ENCODE measurements at regions not wholly inside any gene's neighbourhood (a gene's known extent, or its start where the extent isn't known, plus 50 kb on each side); places are given as distances from the start of the nearest gene placed in this dataset.

DNA sequence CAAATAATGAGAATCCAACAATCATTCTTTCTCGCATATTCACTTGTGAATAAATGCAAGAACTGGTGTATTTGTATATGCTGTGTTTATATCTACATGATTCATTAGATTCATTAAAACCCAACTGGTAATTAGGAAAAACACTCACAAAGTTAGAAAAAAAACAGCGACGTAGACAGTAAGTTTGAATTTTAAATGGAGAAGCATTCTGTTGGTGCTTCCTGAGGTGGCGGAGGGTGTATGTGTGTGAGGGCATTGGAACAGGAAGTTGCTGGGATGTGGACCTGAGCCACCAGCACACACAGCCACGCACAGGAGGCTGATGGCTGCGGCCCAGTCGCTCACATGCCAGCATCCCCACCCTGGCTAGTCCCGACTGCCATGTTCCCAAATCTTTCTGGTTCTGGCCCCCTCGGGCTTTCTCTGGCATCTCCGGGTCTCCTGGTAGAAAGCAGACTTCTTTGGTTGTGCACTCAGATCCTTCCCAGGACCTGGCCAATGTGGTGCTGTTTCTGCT lies 121.6 kb upstream of the IRF2BP2 start:
- TF ChIP-seq CTCF (IDR thresholded peaks at IDR 0.05; ENCODE audit: low read depth, low read length, missing control alignments) = no peak
- peak; percentile 13 for DNase-seq (ENCODE audit: low read depth)
- no peak overlapping the region for H3K4me3 ChIP-seq (ENCODE audit: low read depth, low read length)

DNA sequence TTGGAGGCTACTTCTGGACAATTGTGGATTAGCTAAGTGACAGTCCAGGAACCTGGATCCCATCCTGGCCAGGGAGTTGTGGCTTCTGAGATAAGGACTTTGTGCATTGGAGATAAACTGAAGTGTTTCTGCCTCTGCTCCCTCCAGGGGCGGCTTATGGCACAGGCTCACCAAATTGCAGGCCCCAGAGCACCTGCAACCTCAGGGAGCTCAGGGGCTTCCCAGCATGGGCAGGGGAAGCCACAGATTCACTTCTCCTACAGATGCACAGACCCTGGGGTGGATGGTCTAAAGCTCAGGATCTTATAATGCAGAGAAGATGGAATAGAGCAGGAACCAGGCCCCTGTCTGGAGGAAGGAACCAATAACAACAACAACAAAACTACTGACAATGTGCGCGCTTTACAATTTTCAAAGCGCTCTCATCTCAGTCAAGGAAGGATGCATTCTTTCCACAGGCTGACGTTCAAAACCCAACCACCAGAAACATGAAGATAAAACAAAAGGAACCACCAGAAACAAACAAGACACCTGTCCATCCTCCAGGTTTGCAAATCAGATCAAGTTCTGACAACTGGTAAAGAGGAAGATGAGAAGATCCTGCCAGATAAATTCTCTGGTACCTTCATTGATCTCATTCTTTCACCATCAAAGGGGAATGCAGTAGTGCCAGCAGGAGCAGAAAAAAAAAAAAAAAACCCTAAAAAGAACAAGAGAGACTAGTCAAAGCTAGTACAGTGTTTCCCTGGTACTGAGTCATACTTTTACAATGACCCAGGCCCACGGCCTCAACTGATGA lies 121.0 kb upstream of the IRF2BP2 start:
- H3K4me3 ChIP-seq (ENCODE audit: low read depth, low read length) = no peak overlapping the region
- peak; percentile 52 for DNase-seq (ENCODE audit: low read depth)
- peak; percentile 28 for TF ChIP-seq CTCF (IDR thresholded peaks at IDR 0.05; ENCODE audit: low read depth, low read length, missing control alignments)

DNA sequence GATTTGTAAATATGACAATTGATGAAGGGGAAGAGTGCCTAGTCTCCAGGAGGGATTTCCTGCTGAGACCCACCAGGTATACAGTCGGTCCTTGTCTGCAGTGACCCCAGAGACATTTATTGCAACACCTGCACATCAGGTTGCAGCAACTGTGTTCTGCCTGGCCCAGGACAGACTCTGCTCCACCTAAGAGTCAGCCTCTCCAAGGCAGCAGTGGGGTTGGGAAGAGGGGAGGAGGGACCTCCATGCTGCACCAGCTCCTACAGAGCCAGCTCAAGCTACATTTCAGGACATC lies 120.4 kb upstream of the IRF2BP2 start:
- TF ChIP-seq CTCF (IDR thresholded peaks at IDR 0.05; ENCODE audit: low read depth, low read length, missing control alignments) = no peak
- H3K4me3 ChIP-seq (ENCODE audit: low read depth, low read length) = no peak overlapping the region
- no peak for DNase-seq (ENCODE audit: low read depth)

DNA sequence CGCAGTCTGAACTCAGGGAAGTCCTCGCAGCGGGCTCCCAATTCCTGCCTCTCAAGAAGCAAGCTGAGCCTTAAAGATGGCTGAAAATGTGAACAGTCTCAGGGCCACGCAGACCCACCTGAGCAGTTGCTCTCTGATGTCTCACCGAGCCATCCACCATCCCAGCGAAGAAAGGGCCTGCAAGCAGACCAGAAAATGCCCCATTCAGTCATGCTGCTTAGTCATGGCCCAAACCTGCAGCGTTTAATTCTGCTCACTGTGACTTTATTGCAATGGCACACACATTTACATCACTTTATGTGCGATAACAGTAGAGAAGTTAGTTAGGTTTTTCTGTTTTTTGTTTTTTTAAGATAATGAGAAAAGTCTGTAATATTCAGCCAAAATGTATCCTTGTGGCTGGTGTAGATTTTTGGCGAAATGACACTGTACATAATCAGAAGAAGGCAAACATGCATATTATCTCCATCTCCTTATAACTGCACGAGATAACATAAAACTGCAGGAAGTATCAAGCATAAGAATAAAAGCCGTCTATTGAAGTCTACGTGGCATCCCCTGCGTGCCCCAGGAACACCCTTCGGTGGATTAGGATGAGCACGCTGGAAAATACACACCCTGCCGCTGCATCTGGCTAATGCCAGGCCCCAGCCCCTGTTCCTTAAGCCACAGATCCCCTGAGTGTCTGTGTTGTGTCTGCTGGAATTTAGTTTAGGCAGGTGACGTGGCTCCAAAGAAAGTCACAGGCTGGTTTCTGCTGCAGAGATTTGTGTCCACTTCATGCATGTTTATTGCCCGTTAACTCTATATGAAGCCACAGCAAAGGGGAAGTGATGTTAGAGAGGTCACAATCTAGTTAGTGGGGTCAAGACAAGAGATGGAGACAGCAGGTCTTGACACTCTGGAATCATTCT lies 119.8 kb upstream of the IRF2BP2 start:
- no peak for DNase-seq (ENCODE audit: low read depth)
- H3K4me3 ChIP-seq (ENCODE audit: low read depth, low read length) = no peak overlapping the region
- no peak for TF ChIP-seq CTCF (IDR thresholded peaks at IDR 0.05; ENCODE audit: low read depth, low read length, missing control alignments)

DNA sequence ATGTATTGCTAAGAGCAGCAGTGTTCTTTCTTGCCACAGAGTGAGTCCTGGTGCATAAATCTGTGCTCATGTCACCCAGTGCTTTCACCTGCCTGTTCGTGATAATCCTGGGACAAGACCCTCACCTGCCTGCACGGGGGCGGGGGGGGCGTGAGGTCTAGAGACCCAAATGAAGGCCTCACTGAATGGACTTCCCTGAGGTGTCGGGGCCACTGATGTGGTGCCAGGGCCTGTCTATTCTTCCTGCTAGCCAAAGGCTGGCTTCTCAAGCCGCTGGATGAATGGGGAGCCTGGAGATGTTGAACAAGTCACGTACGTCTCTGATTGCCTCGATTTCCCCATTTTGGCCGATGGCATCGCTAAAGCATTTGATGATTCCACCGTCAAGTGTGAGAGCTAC lies 118.8 kb upstream of the IRF2BP2 start:
- TF ChIP-seq CTCF (IDR thresholded peaks at IDR 0.05; ENCODE audit: low read depth, low read length, missing control alignments) = no peak
- H3K4me3 ChIP-seq (ENCODE audit: low read depth, low read length) = no peak overlapping the region
- no peak for DNase-seq (ENCODE audit: low read depth)

GRCh38 chr1:234727018-234727940 lies 117.3 kb upstream of the IRF2BP2 start:
- no peak overlapping the region for H3K4me3 ChIP-seq (ENCODE audit: low read depth, low read length)
- TF ChIP-seq CTCF (IDR thresholded peaks at IDR 0.05; ENCODE audit: low read depth, low read length, missing control alignments) = no peak
- DNase-seq (ENCODE audit: low read depth) = peak; percentile 40

Data from GM12864 (cell line).